HL-60 (cell line): ENCODE measurements at regions not wholly inside any gene's neighbourhood (a gene's known extent, or its start where the extent isn't known, plus 50 kb on each side); places are given as distances from the start of the nearest gene placed in this dataset.

Source experiments
- DNase-seq, 2 experiments: peaks; one replicate each; pipeline ENCODE4 v3.0.0-alpha.2; 2010 to 2020; ENCODE audit warnings: low read depth in 1 of 2, low spot score in 1 of 2
- H3K27ac ChIP-seq: fragments of 250-450 bp; sonication (Bioruptor Pico); replicated peaks from 2 replicates; pipeline ENCODE4 v1.5.1; 2020; ENCODE audit warnings: mild to moderate bottlenecking, moderate library complexity
- H3K27me3 ChIP-seq: fragments of 250-450 bp; sonication (Bioruptor Pico); 2 replicates; pipeline ENCODE4 v1.5.1; 2021; ENCODE audit warnings: mild to moderate bottlenecking, moderate library complexity; ENCODE audit not compliant: insufficient read depth, poor library complexity, severe bottlenecking
- H3K4me3 ChIP-seq: replicated peaks from 2 replicates; pipeline ENCODE4 v1.5.1; 2011; ENCODE audit warnings: mild to moderate bottlenecking, control low read depth, low read length; ENCODE audit not compliant: insufficient read depth
- GABPA ChIP-seq: IDR thresholded peaks from 2 replicates; pipeline ENCODE4 v1.6.1; 2012; ENCODE audit warnings: low read depth
- POLR2AphosphoS5 ChIP-seq: IDR thresholded peaks from 2 replicates; pipeline ENCODE4 v1.6.1; 2012; ENCODE audit warnings: low read depth
- REST ChIP-seq: IDR thresholded peaks from 2 replicates; pipeline ENCODE4 v1.6.1; 2012; ENCODE audit warnings: low read depth; ENCODE audit not compliant: insufficient replicate concordance
- SPI1 ChIP-seq: IDR thresholded peaks from 2 replicates; pipeline ENCODE4 v1.6.1; 2012; ENCODE audit warnings: low read depth, mild to moderate bottlenecking, borderline replicate concordance
- TF ChIP-seq, protein P1 (sequence below): IDR thresholded peaks from one replicate; pipeline ENCODE4 v1.5.1; 2011; ENCODE audit warnings: low read length, control low read depth, inconsistent platforms; ENCODE audit not compliant: insufficient read depth

DNA sequence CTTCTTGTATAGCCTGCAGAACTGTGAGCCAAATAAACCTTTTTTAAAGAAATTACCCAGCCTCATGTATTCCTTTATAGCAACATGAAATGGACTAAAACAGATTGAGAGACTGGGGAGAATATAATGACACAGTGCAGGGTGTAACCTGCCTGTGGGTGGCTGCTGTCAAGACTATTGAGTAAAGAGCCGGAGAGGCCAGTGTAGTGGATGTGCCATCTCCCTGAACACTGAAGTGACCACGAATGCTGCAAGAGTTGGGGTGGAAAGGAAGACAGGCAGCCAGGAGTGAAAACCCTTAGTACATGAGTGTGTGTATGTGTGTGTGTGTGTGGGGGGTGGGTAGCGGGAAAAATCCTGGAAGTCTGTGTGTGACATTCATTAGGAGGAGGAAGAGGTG is 55.2 kb upstream of the FLT1 start:
- DNase-seq = no peak
- H3K27ac ChIP-seq = no peak overlapping the region
- H3K4me3 ChIP-seq = no peak overlapping the region
- H3K27me3 ChIP-seq = no peaks in the 10 kb centered on the region
- TF ChIP-seq POLR2AphosphoS5 (no peak), GABPA (no peak), REST (no peak), SPI1 (no peak)
- TF ChIP-seq, protein P1, sequence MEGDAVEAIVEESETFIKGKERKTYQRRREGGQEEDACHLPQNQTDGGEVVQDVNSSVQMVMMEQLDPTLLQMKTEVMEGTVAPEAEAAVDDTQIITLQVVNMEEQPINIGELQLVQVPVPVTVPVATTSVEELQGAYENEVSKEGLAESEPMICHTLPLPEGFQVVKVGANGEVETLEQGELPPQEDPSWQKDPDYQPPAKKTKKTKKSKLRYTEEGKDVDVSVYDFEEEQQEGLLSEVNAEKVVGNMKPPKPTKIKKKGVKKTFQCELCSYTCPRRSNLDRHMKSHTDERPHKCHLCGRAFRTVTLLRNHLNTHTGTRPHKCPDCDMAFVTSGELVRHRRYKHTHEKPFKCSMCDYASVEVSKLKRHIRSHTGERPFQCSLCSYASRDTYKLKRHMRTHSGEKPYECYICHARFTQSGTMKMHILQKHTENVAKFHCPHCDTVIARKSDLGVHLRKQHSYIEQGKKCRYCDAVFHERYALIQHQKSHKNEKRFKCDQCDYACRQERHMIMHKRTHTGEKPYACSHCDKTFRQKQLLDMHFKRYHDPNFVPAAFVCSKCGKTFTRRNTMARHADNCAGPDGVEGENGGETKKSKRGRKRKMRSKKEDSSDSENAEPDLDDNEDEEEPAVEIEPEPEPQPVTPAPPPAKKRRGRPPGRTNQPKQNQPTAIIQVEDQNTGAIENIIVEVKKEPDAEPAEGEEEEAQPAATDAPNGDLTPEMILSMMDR = no peak

DNA sequence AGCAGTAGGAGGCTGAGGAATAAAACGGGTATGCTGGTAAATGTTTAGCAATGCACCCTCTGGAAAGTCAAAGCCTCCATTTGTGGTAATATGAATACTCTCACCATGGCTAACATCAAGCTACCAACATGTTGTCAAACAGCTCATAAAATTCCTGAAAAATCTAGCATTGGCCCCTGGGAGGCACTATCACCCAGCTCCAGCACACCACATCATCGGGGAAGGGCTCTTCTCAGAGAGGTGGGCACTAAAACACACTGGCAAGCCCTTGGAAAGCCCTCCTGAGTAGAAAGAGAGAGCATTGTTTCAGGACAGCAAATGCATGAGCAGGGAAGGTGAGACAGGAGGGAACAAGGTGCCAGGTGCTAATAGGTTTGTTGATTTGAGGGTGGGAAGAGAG is 53.9 kb upstream of the FLT1 start:
- Histone ChIP-seq H3K4me3 (no peak overlapping the region), H3K27ac (no peak overlapping the region), H3K27me3 (no peaks in the 10 kb centered on the region)
- TF ChIP-seq SPI1 = no peak
- no peak for TF ChIP-seq POLR2AphosphoS5
- TF ChIP-seq GABPA = no peak
- TF ChIP-seq, protein P1 = no peak
- TF ChIP-seq REST = no peak
- no peak for DNase-seq

DNA sequence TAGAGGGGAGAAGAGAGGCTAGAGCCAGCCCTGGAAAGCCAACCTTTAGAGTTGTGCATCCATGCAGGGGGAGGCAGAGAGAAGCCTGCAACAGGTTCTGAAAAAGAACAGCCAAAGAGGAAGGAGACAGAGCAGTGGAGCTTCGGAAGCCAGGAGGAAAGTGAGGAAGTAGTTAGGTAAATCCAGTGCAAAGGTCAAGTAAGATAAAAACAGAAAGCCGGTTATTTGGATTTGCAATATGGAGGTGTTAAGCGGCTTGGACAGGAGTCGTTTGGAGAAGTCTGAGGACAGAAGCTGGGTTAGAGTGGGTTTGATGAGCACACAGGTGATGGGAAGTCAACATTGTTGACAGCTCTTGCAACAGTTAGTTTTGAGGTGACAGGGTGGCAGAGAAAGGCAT is 53.5 kb upstream of the FLT1 start:
- H3K4me3 ChIP-seq = no peak overlapping the region
- no peak for DNase-seq
- H3K27ac ChIP-seq = no peak overlapping the region
- TF ChIP-seq GABPA (no peak), SPI1 (no peak), REST (no peak), POLR2AphosphoS5 (no peak)
- TF ChIP-seq, protein P1 = no peak
- no peaks in the 10 kb centered on the region for H3K27me3 ChIP-seq
